COLO668 (cell line): ENCODE measurements at regions not wholly inside any gene's neighbourhood (a gene's known extent, or its start where the extent isn't known, plus 50 kb on each side); places are given as distances from the start of the nearest gene placed in this dataset.
A peak's percentile ranks its signal among the peaks of the same experiment; 100 is the strongest.

ENCODE experiments used
- DNase-seq: peaks from one replicate; lab custom pipeline; 2025; ENCODE audit not compliant: unreplicated experiment; lab: John Stamatoyannopoulos, UW

- no peak for DNase-seq
Observed at GRCh38 chr22:48118654-48119053, 1356.2 kb downstream of the TBC1D22A start.

GRCh38 chr22:48116871-48117270 lies 1354.4 kb downstream of the TBC1D22A start:
- no peak for DNase-seq

GRCh38 chr22:48112687-48113521 lies 1350.5 kb downstream of the TBC1D22A start:
- no peak for DNase-seq

GRCh38 chr22:48106715-48107259 lies 1344.3 kb downstream of the TBC1D22A start:
- no peak for DNase-seq

- DNase-seq: no peak
Observed at GRCh38 chr22:48106215-48106614, 1343.8 kb downstream of the TBC1D22A start.

GRCh38 chr22:48105259-48105658 lies 1342.8 kb downstream of the TBC1D22A start:
- DNase-seq: peak; percentile 24

GRCh38 chr22:48104766-48105165 lies 1342.3 kb downstream of the TBC1D22A start:
- DNase-seq: no peak

- DNase-seq: no peak
Observed at GRCh38 chr22:48104102-48104738, 1341.8 kb downstream of the TBC1D22A start.

- DNase-seq: peak; percentile 78
Observed at GRCh38 chr22:48103126-48103875, 1340.9 kb downstream of the TBC1D22A start.

- no peak for DNase-seq
Observed at GRCh38 chr22:48102581-48102980, 1340.1 kb downstream of the TBC1D22A start.

- no peak for DNase-seq
Observed at GRCh38 chr22:48101704-48102103, 1339.3 kb downstream of the TBC1D22A start.

- DNase-seq: no peak
Observed at GRCh38 chr22:48100685-48101417, 1338.4 kb downstream of the TBC1D22A start.

GRCh38 chr22:48099671-48100070 lies 1337.2 kb downstream of the TBC1D22A start:
- no peak for DNase-seq

GRCh38 chr22:48099251-48099650 lies 1336.8 kb downstream of the TBC1D22A start:
- no peak for DNase-seq

- DNase-seq: no peak
Observed at GRCh38 chr22:48098921-48099245, 1336.4 kb downstream of the TBC1D22A start.

- peak; percentile 31 for DNase-seq
Observed at GRCh38 chr22:48098243-48098920, 1335.9 kb downstream of the TBC1D22A start.

GRCh38 chr22:48097723-48098122 lies 1335.3 kb downstream of the TBC1D22A start:
- DNase-seq: no peak

- no peak for DNase-seq
Observed at GRCh38 chr22:48096851-48097665, 1334.6 kb downstream of the TBC1D22A start.

GRCh38 chr22:48096411-48096810 lies 1334.0 kb downstream of the TBC1D22A start:
- no peak for DNase-seq
